IMR-90 (cell line): ENCODE measurements at regions not wholly inside any gene's neighbourhood (a gene's known extent, or its start where the extent isn't known, plus 50 kb on each side); places are given as distances from the start of the nearest gene placed in this dataset.

ENCODE experiments used
- ATAC-seq: fragments of 200-7000 bp; cut with Tn5 transposase; 2 replicates; pipeline ENCODE4 v1.9.1; 2020; ENCODE audit warnings: low read depth, mild to moderate bottlenecking, moderate library complexity
- BruUV-seq: library from RNA; stranded (reverse); fragments of 400-500 nt; replicated peaks from 2 replicates; lab custom pipeline; 2021; lab: Mats Ljungman, UMichigan
- CTCF ChIA-PET: fragments of 300-600 bp; formaldehyde crosslinking; extraction: SDS; loops from one replicate; lab custom pipeline; 2021; ENCODE audit warnings: antibody characterized with exemption; lab: Yijun Ruan, JAX
- POLR2A ChIA-PET: fragments of 300-600 bp; sonication (Branson Sonifier 250); formaldehyde crosslinking; loops from one replicate; lab custom pipeline; 2022; ENCODE audit warnings: antibody characterized with exemption; ENCODE audit not compliant: unreplicated experiment; lab: Charles Lee
- DNase-seq: peaks from one replicate; pipeline ENCODE4 v3.0.0; 2013
- H2AFZ ChIP-seq: replicated peaks from 2 replicates; pipeline ENCODE3; 2013; ENCODE audit warnings: low read length, mild to moderate bottlenecking; ENCODE audit not compliant: poor library complexity
- H2AK5ac ChIP-seq: 2 replicates; pipeline ENCODE4 v1.6.1; 2013; ENCODE audit warnings: low read depth, low read length, inconsistent platforms
- H2AK9ac ChIP-seq: replicated peaks from 2 replicates; pipeline ENCODE3; 2013; ENCODE audit warnings: mild to moderate bottlenecking, low read depth, low read length, moderate library complexity; ENCODE audit not compliant: poor library complexity
- H2BK120ac ChIP-seq: 2 replicates; pipeline ENCODE4 v1.6.1; 2013; ENCODE audit warnings: low read depth, low read length, inconsistent platforms
- H2BK15ac ChIP-seq: 3 replicates; pipeline ENCODE4 v1.6.1; 2013; ENCODE audit warnings: low read depth, low read length, inconsistent platforms
- H2BK20ac ChIP-seq: 2 replicates; pipeline ENCODE4 v1.6.1; 2013; ENCODE audit warnings: low read depth, mild to moderate bottlenecking, inconsistent platforms, low read length, moderate library complexity
- H2BK5ac ChIP-seq: 2 replicates; pipeline ENCODE4 v1.6.1; 2013; ENCODE audit warnings: mild to moderate bottlenecking, low read depth, low read length, inconsistent platforms; ENCODE audit not compliant: poor library complexity, severe bottlenecking
- H3K14ac ChIP-seq: replicated peaks from 2 replicates; pipeline ENCODE4 v1.6.1; 2013; ENCODE audit warnings: low read depth, low read length, inconsistent platforms
- H3K18ac ChIP-seq: 2 replicates; pipeline ENCODE4 v1.6.1; 2013; ENCODE audit warnings: low read depth, low read length, control low read depth
- H3K23ac ChIP-seq: 2 replicates; pipeline ENCODE4 v1.6.1; 2013; ENCODE audit warnings: low read depth, low read length, inconsistent platforms
- H3K27ac ChIP-seq: 2 replicates; pipeline ENCODE4 v1.5.1; 2013; ENCODE audit warnings: mild to moderate bottlenecking, control low read depth, low read length; ENCODE audit not compliant: insufficient read depth
- H3K27me3 ChIP-seq: 2 replicates; pipeline ENCODE4 v1.6.1; 2013; ENCODE audit warnings: low read length; ENCODE audit not compliant: control insufficient read depth, insufficient read depth
- H3K36me3 ChIP-seq: 2 replicates; pipeline ENCODE4 v1.6.1; 2013; ENCODE audit warnings: low read length, mixed read lengths; ENCODE audit not compliant: control insufficient read depth, insufficient read depth
- H3K4ac ChIP-seq: 2 replicates; pipeline ENCODE4 v1.6.1; 2013; ENCODE audit warnings: low read depth, low read length, inconsistent platforms
- H3K4me1 ChIP-seq: 2 replicates; pipeline ENCODE4 v1.6.1; 2013; ENCODE audit warnings: low read length, mixed read lengths; ENCODE audit not compliant: control insufficient read depth, insufficient read depth
- H3K4me2 ChIP-seq: 2 replicates; pipeline ENCODE4 v1.6.1; 2013; ENCODE audit warnings: low read depth, mild to moderate bottlenecking, control low read depth, low read length, moderate library complexity
- H3K4me3 ChIP-seq: 2 replicates; pipeline ENCODE4 v1.5.1; 2013; ENCODE audit warnings: low read depth, mild to moderate bottlenecking, control low read depth, low read length, moderate library complexity; ENCODE audit not compliant: insufficient read depth
- H3K56ac ChIP-seq: 2 replicates; pipeline ENCODE4 v1.6.1; 2013; ENCODE audit warnings: low read length, inconsistent platforms; ENCODE audit not compliant: insufficient read depth; ENCODE audit errors: extremely low read depth
- H3K79me1 ChIP-seq, 2 experiments: 2 replicates each; pipeline ENCODE4 v1.6.1; 2013; ENCODE audit warnings: low read length in 2 of 2, inconsistent platforms in 1 of 2, low read depth in 1 of 2
- H3K9ac ChIP-seq: 2 replicates; pipeline ENCODE4 v1.6.1; 2013; ENCODE audit warnings: low read depth, low read length, control low read depth
- H3K9me1 ChIP-seq: 2 replicates; pipeline ENCODE4 v1.6.1; 2013; ENCODE audit warnings: low read length, inconsistent platforms; ENCODE audit not compliant: insufficient read depth
- H3K9me3 ChIP-seq: 2 replicates; pipeline ENCODE4 v1.6.1; 2013; ENCODE audit warnings: low read length; ENCODE audit not compliant: control insufficient read depth, insufficient read depth
- H4K20me1 ChIP-seq: 2 replicates; pipeline ENCODE4 v1.6.1; 2013; ENCODE audit warnings: low read length, inconsistent platforms; ENCODE audit not compliant: insufficient read depth
- H4K5ac ChIP-seq: 2 replicates; pipeline ENCODE4 v1.6.1; 2013; ENCODE audit warnings: mild to moderate bottlenecking, low read depth, low read length, control low read depth
- H4K8ac ChIP-seq, 2 experiments: 2 replicates each; pipeline ENCODE4 v1.6.1; 2013; ENCODE audit warnings: low read depth in 2 of 2, low read length in 2 of 2, control low read depth in 1 of 2, inconsistent platforms in 1 of 2
- H4K91ac ChIP-seq: 2 replicates; pipeline ENCODE4 v1.6.1; 2013; ENCODE audit warnings: low read depth, low read length, inconsistent platforms; ENCODE audit not compliant: insufficient read depth
- FOS ChIP-seq: fragments of 150-350 bp; IDR thresholded peaks from 2 replicates; pipeline ENCODE4 v1.6.1; 2016; ENCODE audit warnings: low read depth, low read length
- MAFK ChIP-seq: IDR thresholded peaks from 2 replicates; pipeline ENCODE4 v1.6.1; 2012; ENCODE audit warnings: low read depth, low read length, improper control_type of control experiment
- MAZ ChIP-seq: IDR thresholded peaks from 2 replicates; pipeline ENCODE4 v1.6.1; 2012; ENCODE audit warnings: low read depth, mild to moderate bottlenecking, low read length, improper control_type of control experiment, moderate library complexity, borderline replicate concordance
- NFE2L2 ChIP-seq: fragments of 150-350 bp; IDR thresholded peaks from 2 replicates; pipeline ENCODE4 v1.6.1; 2016; ENCODE audit warnings: low read depth, mild to moderate bottlenecking, low read length
- POLR2A ChIP-seq: IDR thresholded peaks from 2 replicates; pipeline ENCODE4 v1.6.1; 2012; ENCODE audit warnings: mild to moderate bottlenecking, low read depth, low read length
- RAD21 ChIP-seq: IDR thresholded peaks from 2 replicates; pipeline ENCODE4 v1.6.1; 2012; ENCODE audit warnings: low read length, improper control_type of control experiment
- RFX5 ChIP-seq: IDR thresholded peaks from 2 replicates; pipeline ENCODE4 v1.8.0; 2012; ENCODE audit warnings: low read depth, mild to moderate bottlenecking, low read length, moderate library complexity
- WGBS, 2 experiments: methylation state at CpG; one replicate each; pipeline versions ENCODE4 v1.1.5 to v1.1.7; 2013; ENCODE audit warnings: missing lambda C conversion rate in 2 of 2; ENCODE audit not compliant: insufficient read length in 1 of 2; ENCODE audit errors: extremely low coverage in 2 of 2; 5-methylcytosine and 5-hydroxymethylcytosine counted together
- dilution Hi-C: fragments of 300-500 bp; cut with HindIII; formaldehyde crosslinking; loops from one replicate; pipeline ENCODE4 v1.14.3; 2018; ENCODE audit warnings: low sequenced_read_pairs; ENCODE audit not compliant: unreplicated experiment
- in situ Hi-C: fragments of 300-500 bp; cut with MboI; formaldehyde crosslinking; loops from 3 replicates; pipeline ENCODE4 v1.14.3; 2019; ENCODE audit warnings: low sequenced_read_pairs, inconsistent platforms, mixed read lengths
- intact Hi-C: fragments of 100-400 bp; cut with micrococcal nuclease; formaldehyde crosslinking; loops from 2 replicates; pipeline ENCODE4 v1.10.0; 2022
- TF ChIP-seq, protein P1 (sequence below): fragments of 150-350 bp; IDR thresholded peaks from 2 replicates; pipeline ENCODE4 v1.6.1; 2016; ENCODE audit warnings: low read depth, mild to moderate bottlenecking, low read length, moderate library complexity, borderline replicate concordance

DNA sequence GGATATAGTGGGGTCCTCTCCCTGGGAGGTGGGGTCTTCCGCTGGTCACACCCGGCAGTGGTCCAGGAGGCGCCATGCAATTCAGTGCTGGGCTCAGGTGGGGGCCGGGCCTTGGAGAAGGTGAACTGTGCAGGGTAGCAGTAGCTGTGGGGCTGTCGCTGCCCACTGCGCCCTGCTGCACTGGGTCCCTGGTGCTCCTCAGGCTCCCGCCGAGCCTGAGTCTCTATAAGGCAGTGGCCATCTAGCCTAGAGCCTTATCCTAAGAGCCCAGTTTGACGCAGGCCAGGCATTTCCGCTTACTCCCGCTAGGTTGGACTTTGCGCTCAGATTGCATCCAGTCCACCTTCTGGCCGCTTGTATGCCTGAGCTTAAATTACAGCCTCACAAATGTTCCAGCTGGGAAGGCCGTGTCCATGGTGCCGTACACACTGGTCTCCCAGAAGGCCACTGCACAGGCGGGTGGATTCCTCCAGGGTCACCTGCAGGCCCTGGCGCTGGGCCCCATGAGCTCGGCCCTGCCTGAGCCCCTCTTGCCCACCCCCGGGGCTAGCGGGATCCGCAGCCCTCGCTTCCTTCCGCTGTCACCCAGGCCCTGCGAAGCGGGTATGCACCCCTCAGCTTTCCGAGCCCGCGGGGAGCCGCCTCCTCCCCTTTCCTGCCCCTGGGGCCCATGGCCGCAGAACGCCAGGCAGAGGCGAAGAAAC is 1762.2 kb downstream of the TP53TG3F start:
- Histone ChIP-seq H3K23ac (no peak overlapping the region), H3K9ac (no peak overlapping the region), H3K4ac (no peak overlapping the region), H4K5ac (no peak overlapping the region), H3K9me3 (no peaks in the 10 kb centered on the region; the same call in 1 of the 2 replicates), H4K20me1 (no peaks in the 10 kb centered on the region), H3K36me3 (no peaks in the 10 kb centered on the region), H2BK5ac (no peak overlapping the region), H3K18ac (no peak overlapping the region), H2AK5ac (no peak overlapping the region), H3K56ac (no peak overlapping the region), H3K79me1 (no peaks in the 10 kb centered on the region), H2AFZ (no peak overlapping the region), H4K91ac (no peak overlapping the region), H3K14ac (no peak overlapping the region), H2BK15ac (no peak overlapping the region), H3K27ac (no peak overlapping the region), H2BK20ac (no peak overlapping the region), H2AK9ac (no peak overlapping the region), H4K8ac (no peak overlapping the region), H3K4me3 (no peak overlapping the region), H2BK120ac (no peak overlapping the region), H3K27me3 (no peaks in the 10 kb centered on the region), H3K4me1 (no peaks in the 10 kb centered on the region), H3K9me1 (no peaks in the 10 kb centered on the region), H3K4me2 (no peak overlapping the region)
- intact Hi-C loops = no loop called here
- ATAC-seq (no peak), DNase-seq (no peak)
- ChIA-PET CTCF (no interaction called here), POLR2A (no interaction called here)
- 72% methylated on average over 22 of the region's 32 CpGs; no CpG with 5 or more reads in 1 of the 2 experiments for WGBS, 2 experiments
- no TSS peak for BruUV-seq
- in situ Hi-C loops = no loop called here
- dilution Hi-C loops = no loop called here
- TF ChIP-seq NFE2L2 (no peak), FOS (no peak), MAFK (no peak), RAD21 (no peak), POLR2A (no peak), RFX5 (no peak), MAZ (no peak)
- TF ChIP-seq, protein P1, sequence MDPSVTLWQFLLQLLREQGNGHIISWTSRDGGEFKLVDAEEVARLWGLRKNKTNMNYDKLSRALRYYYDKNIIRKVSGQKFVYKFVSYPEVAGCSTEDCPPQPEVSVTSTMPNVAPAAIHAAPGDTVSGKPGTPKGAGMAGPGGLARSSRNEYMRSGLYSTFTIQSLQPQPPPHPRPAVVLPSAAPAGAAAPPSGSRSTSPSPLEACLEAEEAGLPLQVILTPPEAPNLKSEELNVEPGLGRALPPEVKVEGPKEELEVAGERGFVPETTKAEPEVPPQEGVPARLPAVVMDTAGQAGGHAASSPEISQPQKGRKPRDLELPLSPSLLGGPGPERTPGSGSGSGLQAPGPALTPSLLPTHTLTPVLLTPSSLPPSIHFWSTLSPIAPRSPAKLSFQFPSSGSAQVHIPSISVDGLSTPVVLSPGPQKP = no peak
